Activated CD4-positive, CD25-positive, alpha-beta regulatory T cell treated with anti-CD3 and anti-CD28 coated beads, Interleukin-2, amount 50 U/mL, for 72 hours (primary cell): ENCODE measurements at regions not wholly inside any gene's neighbourhood (a gene's known extent, or its start where the extent isn't known, plus 50 kb on each side); places are given as distances from the start of the nearest gene placed in this dataset.
"Not testable (repeated sequence)": the region's sequence is repeated elsewhere in the genome, so short reads cannot be mapped to it uniquely, and the experiment has no call there.

Experiments
- DNase-seq: peaks from one replicate; pipeline ENCODE4 v3.0.0; 2021

DNA sequence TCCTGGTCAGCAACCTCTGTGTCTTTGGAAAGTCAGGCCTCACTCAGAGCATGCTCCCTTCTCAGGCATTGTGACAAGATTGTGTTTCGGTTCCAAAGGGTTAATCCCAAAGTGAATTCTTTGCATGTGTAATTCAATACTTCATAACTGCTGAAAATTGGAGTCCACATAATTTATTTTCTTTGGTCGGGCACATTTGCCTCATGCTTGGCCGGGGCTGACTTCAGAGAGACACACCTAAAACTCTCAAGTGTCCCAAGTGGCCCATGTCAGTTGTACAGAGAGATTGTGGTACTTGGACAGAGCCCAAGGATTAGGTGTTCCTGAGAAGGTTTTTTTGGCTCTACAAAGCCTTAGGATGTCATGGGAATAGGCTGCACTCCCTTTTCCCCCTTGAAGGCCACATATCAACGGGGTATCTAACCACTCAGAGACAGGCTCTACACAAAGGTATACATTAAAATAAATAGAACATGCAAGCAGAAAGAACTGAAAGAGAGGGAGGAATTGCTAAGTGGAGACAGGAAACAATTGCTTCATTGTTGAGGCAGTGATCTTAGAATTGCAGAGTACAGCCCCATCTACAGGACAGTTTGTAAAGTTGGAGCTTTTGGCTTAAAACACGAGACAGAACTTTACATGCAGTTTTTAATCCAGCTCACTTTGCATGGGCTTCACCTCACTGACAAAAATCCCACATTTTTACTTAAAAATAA, 1232.3 kb upstream of the ZEB2 start:
- no peak for DNase-seq

DNA sequence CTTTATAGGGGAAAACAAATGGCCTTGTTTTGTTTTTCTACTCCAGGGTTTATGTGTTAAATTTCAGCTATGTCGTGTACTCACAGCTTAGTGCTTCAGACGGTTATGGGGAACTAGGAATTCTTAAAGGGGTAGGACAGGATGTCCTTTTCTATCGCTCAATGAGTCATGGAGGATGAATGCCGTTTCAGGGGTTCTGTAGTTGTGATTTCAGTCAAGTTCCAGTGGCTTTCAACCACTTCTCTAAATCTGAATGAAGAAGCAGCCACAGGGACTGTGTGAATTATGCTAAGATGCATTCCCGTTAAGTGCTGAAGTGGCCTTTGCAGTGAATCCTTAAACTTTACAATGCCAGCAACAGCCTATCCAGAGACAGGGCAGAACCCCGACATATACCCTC, 1231.7 kb upstream of the ZEB2 start:
- no peak for DNase-seq

DNA sequence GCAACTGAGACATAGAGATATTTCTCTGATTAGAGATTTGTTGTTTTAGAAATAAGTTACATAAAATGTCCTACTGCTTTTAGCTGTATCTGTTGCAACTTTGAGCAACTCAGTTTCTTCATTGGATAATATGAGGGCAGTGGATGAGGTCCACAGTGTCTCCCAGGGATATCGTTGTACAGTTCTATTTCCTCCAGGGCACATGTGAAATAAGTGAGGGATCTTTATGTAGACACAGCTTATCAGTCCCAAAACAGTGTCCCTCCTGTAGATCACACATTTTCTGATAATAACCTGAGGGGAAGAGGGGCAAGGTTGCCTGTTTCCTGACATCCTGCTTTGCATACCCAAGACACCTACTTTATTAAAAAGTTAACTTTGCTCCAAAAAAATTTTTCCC, 1231.2 kb upstream of the ZEB2 start:
- no peak for DNase-seq

DNA sequence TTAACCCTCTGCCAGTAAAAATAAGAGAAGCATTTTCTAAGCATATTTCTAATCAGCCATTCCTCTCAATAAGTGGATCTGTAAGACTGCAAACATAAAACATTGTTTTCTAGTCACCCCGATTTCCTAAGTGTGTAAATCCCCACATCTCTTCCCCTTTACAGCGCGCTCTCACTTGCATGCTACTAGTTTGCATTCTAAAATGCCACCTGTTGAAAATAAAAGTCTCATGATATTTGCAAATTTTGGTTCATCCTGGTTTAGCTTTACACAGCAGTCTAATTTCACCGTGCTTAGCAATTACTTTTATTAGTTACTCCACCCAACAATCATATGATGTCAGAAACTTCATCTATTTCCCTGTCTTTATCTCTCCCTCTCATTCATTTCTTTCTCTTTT, 1230.7 kb upstream of the ZEB2 start:
- DNase-seq: no peak

DNA sequence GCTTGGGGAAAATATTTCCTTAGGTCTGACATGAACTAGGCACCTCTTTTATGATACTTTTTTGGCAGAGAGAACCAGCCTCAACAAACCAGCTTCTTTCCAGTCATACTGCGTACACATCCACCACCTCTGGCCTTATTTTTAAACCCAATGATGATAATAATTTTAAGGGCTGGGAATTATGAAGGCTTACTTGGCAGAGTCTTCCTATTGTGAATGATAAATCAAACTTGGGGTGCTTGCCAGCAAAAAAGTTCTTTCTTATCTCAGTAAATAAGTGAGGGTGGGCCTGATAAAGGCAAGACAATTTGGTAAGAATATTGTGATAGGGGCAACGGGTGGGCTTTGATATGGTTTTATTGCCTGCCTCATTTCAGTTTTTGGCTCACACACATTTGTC, 1230.2 kb upstream of the ZEB2 start:
- no peak for DNase-seq

DNA sequence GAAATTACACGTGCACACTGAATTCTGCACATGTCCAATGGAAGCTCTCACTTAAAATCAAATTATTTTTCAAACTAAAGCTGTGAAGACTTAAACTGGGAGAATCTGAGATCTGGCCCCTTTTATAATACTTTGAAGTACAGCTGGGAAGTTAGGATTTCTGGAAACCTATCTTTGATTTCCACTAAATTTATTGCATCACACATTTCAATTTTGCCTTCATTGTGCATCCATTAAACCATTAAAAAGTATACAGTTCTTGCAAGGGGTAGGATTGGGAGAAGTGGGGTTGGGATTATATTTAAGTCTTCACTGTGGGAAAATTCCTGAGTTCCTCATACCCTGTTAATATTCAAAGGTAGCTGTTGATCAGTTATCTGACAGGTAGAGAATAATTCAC, 1229.6 kb upstream of the ZEB2 start:
- no peak for DNase-seq

DNA sequence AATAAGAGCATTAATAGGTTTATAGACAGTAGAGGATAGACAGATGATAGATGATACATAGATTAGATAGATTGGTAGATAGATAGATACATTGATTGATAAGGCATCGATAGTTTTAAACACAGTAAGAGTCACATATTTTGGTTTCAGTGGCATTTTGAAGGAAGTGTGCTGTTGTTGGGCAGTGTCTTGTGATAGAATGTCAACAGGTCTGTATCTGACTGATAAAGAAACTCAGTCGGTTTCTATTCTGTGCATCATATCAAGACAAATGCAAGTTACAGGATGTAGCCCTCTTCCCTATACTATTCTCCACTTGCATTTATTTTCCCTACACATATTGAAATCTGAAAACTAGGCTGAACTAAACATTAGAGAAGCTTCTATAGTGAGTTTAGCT, 1229.0 kb upstream of the ZEB2 start:
- DNase-seq: no peak

DNA sequence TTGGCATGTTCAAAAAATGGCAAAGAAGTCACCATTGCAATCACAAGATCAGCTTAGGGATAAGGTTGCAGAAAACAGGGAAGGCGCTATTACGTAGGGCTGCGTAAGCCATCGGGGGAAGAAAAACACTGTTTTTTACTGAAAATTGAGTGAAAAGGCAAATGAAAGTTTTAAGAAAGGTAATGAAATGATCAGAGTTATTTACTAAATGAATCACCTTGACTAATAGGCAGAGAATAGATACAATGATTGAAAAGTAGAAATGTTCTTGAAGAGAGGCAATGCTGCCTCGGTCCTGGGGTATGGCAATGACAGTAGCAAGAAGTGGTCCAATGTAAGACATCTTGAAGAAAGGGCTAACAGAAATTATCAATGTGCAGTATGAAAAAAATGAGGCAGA, 1227.8 kb upstream of the ZEB2 start:
- no peak for DNase-seq

DNA sequence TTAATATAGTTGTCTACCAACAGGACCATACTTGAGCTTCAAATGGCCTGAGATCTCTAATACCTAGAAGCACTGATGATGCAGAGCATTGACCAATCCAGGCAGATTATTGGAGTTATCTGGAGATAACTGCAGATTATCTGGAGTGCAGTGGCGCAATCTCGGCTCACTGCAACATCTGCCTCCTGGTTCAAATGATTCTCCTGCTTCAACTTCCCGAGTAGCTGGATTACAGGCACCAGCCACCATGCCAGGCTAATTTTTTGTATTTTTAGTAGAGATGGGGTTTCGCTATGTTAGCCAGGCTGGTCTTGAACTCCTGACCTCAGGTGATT, 1225.4 kb upstream of the ZEB2 start:
- not testable (repeated sequence) for DNase-seq

DNA sequence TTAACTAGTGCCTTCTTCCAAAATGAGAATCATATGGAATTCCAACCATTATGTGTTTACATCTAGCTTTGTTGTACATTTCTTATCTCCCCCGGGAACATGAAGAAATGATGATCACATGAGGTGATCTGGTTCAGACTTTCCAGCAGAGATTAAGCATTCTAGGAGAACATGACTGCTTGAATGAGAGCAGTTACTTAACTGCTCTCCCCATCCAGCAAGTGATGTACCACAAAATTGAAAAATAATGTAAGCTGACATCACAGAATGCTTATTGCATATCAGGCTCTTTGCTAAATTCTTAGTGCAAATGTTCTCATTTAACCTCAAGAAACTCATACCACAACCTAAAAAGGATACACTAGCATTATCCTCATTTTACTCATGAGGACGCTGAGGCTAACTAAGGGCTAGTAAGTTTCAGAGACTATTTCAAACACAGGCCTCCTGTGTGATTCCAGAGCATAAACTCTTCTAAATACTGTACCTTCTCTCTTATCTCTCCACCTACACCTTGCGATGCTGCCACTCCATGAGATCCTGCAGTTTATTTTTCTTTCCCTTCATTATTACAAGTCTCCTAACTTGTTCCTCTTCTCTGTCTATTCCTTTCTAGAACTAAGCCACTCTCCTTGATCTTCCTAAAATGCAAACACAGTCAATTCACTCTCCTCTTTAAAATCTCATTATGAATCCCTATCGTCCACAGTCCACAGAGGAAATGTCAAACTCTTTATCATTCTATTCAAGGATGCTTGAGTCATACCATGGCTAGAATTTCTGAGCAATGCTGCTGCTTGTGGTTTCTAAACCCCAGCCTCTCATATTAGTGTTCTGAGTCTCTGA, 1224.8 kb upstream of the ZEB2 start:
- no peak for DNase-seq

DNA sequence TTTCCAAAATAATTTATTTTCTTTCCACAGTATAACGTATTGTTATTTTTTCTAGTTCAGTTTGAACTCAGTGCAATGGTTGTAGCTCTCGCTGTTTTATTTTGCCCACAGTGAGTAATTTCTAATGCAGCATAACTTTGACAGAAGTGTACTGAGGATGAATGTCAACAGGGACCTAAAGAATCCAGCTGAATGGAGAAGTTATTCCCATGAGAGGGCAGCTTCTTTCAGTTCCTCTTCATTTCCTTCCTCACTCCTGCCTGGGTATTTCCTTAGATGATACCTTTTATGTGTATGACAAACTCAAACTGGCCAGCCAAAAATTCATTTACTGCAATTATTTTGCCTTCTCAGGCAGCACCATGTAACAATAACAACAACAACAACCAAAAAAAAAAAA, 1223.1 kb upstream of the ZEB2 start:
- DNase-seq: no peak

DNA sequence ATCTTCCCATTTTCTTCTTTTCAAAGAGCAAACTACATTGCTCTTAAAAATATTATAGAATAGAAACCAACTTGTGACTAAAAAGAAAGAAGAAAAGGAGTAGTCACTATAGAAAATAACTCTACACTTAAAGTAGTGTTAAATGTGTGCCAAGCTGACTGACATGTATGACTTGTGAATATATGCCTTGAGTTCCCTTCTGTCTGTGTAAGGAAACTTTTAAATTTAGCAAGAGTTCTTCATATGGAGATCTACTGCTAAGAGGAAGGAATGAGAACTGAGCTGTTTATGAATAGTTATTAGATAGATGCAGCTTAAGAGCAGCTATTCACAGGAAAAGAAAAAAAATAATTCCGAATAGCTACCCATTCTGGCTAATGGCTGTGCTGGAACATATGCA, 1221.7 kb upstream of the ZEB2 start:
- DNase-seq: no peak

DNA sequence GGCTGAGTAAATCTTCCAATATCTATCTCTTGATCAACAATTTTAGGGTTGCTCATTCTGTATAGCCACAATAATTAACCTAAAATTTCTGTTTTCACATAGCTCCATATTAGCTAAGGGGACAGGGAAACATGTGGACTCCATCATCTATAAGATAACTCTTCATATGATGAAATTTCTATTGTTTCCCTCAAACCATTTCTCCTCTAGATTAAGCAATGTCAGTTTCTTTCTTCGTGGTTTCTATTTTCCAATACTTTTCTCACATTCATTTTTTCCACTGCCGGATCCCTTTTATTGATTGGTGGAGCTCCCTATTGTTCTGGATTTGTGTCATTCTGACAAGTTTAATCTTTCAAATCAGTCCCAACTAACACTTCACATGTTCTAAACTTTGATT, 1221.3 kb upstream of the ZEB2 start:
- no peak for DNase-seq

DNA sequence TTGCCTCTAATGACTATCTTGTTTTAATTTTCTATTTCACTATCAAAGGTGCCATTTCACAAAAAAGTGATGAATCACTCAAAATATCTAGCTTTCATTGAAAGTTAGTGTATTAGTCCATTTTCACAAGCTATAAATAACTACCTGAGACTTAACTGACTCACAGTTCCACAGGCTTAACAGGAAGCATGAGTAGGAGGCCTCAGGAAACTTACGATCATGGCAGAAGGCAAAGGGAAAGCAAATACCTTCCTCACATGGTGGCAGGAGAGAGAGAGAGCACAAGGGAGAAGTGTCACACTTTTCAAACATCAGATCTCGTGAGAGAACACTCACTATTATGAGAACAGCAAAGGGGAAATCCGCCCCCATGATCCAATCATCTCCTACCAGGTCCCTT, 1220.4 kb upstream of the ZEB2 start:
- no peak for DNase-seq

DNA sequence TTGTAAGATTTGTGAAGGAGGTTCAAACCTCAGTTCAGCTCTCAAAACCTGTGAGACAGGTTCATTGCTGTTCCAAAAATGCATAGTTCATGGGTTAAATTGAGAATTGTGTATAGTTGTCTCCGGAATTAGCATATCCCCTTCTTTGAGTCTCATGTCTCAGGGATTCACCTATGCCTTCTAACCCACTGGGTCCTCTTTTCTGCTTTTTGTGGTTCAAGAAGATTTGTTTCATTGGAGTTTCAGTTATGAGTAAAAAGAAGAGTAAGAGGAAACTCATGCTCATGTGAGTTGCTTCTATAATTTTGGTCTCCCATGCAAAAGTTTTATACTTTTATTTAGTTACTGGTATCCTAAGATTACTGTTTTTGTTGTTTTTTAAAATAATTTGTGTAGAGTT, 1219.8 kb upstream of the ZEB2 start:
- DNase-seq: no peak

DNA sequence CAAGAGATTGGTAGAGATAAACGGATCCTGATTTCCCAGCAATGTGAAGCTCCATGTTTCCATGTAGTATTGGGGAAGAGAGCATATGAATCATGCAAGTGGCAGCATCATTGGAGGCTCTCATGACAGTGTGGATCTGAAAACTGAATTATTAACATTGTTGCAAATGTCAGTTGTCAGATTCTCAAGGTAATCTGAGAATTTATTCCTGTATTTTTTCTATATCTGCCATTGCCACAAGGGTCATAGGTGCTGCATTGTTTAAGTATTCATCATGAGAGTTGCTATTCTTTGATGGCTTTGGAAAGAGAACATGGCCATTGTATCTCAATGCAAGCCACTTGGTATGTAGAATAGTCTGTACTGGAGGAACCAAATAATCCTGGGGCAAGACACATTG, 1217.0 kb upstream of the ZEB2 start:
- no peak for DNase-seq

DNA sequence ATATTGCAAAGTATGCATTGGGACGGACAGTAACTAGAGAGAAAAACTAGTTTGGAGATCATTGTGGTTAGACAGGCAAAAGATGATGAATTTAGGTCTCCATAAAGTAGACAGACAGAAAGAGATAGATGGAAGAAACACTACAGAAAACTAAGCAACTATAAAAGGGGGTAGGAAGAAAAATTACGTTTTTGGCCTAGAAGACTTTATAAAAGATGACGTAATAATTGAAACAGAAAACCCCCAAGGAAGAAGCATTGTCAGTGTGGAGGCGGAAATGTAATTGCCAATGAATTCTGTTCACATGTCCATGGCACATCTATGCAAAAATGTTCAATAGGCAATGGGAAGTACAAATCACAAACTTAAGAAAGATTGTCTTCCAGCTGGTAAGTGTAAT, 1211.5 kb upstream of the ZEB2 start:
- no peak for DNase-seq

DNA sequence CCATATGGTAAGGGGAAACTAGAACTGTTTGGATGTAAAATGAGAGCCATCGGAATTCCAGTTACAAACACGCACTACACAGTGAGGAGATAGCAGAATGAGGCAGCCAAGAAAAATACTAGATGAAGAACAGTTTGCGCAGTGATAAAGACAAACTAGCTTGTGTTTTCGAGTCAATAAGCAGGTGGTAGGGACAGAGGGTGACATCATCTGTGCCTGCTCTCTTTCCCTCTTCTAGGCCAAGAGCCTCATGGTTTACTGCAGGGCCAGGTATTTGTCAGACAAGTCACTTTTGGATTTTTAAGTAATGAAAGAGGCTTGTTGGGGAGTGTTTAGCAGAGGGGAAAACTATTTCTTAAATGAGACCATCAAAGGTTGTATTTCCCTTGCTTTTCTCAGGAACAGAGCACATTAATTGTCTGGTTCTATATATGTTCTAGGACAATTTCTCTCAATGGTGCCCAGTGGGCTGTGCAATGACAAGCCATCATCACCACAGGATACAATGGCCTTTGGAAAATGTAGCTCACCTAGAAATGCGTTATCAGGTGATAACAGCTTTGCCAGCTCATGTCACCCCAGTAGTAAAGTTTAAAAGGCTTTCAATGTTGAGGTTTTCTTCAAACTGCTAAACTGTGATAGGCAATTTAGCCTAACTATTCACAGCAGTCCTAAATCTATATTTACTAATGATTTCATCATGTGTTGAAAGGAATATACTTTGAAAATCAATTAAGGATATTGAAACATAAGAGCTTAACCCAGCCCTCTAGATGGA, 1210.3 kb upstream of the ZEB2 start:
- no peak for DNase-seq

DNA sequence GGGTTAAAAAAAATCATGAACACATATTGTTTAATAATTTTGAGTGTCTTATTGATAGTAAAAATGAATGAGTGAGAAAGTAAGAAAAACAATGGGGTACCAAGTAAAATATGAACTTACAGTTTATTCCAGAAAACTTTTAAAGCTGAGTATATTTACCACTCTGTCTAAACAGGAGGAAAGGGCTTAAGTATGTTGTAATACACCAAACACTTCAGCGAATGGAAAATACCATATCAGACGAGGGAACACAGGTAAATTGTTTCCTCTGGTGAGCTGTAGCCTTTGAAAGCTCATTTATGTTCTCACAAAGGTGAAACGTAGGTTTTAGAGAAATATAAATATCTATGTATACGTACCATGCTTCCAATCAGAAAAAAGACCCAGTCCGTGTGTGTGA, 1209.6 kb upstream of the ZEB2 start:
- no peak for DNase-seq

DNA sequence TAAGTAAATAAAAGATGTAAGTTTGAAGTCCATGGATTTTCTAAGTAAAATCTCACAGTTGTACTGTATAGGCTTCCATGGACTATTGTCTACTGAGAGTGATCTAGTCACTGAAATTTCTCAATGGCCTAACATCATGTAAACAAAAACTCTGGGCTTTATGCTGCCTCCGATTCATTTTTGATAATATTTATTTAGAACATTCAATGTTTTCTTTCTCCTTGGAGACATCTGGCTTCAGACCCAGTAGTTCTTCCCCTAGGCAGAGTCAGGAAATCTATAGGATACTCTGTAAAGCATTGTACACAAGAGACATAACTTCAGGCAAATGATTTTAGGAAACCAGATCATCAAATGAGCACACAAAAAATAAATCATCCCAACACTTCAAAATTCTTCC, 1208.6 kb upstream of the ZEB2 start:
- no peak for DNase-seq

DNA sequence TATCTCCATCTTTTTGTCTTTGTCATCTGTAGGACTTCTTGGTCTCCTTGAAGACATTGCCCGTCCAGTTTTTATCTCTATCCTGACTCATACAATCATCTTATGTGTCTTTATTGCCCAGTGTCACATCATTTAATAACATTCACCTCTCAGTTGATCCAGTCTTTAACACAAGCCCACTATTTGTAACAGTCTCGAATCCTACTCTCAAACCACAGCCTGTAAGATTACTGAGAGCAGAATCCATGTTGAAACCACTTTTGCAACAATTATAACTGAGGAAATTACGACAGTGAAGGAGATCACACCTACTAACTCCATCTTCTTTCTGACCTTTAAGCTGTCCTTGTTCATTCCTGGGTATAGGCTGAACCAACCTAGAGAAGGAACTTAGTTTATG, 1206.0 kb upstream of the ZEB2 start:
- DNase-seq: no peak

DNA sequence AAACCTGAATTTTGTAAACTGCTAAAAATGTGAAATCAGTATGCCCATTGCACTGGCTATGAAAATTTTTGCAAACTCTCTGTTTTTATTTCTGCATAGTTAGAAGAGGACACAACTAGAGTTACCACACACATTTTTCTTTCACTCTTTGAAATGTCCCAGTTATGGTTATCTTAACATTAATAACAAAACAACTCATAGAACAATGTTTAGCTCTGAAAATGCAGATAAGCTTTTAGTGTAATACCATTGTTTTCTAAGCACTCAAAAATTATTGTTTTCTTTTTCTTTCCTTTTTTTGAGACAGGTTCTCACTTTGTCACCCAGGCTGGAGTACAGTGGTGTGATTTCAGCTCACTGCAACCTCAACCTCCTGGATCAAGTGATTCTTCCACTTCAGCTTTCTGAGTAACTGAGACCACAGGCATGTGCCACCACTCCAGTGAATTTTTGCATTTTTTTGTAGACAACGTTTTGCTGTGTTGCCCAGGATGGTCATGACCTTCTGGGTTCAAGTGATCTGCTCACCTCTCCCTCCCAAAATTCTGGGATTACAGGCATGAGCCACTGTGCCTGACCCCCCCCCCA, 1204.5 kb upstream of the ZEB2 start:
- no peak for DNase-seq

DNA sequence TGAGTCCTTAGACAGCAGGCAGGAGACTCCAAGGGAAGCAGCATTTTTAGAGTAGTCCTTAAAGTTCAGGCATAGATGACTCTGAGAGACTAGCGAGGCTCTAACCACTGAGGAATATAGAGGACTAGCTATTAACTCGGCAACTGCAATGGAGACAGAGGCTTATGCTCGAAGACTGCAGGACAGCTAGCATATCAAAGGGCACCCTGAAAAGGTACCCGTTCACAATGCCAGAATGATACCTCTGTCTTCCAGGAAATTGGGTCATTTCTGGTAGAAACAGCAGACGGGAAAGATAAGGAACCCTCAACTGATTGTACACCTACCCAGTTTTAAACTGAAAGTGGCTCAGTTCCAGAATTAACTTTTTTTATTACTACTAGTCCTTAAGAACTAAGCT, 1204.0 kb upstream of the ZEB2 start:
- no peak for DNase-seq

DNA sequence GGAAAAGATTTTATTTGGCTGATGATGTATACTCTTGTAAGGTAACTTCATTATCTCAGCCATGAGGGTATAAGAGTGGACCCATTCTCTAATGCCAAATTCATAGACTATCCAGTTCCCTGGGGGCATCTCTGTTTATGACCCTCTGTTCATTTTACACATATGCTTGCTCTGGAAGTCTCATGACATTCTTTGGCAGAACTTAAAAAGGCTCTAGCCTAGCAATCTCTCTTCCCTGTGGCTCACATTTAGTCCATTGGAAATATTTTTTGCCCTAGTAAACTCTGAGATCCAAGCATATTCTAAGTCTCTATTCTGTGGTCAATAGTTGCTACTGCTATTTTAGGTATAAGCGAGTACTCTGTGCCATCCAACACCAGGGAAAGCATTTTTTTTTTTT, 1201.8 kb upstream of the ZEB2 start:
- no peak for DNase-seq
